Adrenal gland (tissue), 9 donors: ENCODE measurements at regions not wholly inside any gene's neighbourhood (a gene's known extent, or its start where the extent isn't known, plus 50 kb on each side); places are given as distances from the start of the nearest gene placed in this dataset.
"Not testable (repeated sequence)": the region's sequence is repeated elsewhere in the genome, so short reads cannot be mapped to it uniquely, and the experiment has no call there.

ENCODE experiments used
- DNase-seq, 7 donors: peaks; one replicate each; pipeline ENCODE4 v3.0.0-alpha.2; 2019 to 2020
- H3K27ac ChIP-seq, 5 donors: fragments of 200-600 bp; sonication (generic) in 4 of 5; 1 replicate in 3 of 5; 2 replicates in 2 of 5; pipeline versions ENCODE4 v1.5.1 to v1.8.0; 2016 to 2020; ENCODE audit warnings: mild to moderate bottlenecking in 1 of 5
- H3K27me3 ChIP-seq: fragments of 200-600 bp; 2 replicates; pipeline ENCODE4 v1.8.0; 2021
- H3K36me3 ChIP-seq, 2 donors: fragments of 200-600 bp; replicated peaks in 1 of 2; 1 replicate in 1 of 2; 2 replicates in 1 of 2; pipeline versions ENCODE4 v1.5.1 to v1.8.0; 2018 to 2022
- H3K4me1 ChIP-seq, 2 donors: fragments of 200-600 bp; replicated peaks in 1 of 2; 1 replicate in 1 of 2; 2 replicates in 1 of 2; pipeline versions ENCODE4 v1.5.1 to v1.8.0; 2018 to 2021
- H3K4me3 ChIP-seq, 4 donors: fragments of 200-600 bp; sonication (generic) in 3 of 4; one replicate each; pipeline ENCODE4 v1.5.1; 2016 to 2018
- H3K9me3 ChIP-seq, 3 donors: fragments of 200-600 bp; sonication (generic) in 1 of 3; replicated peaks in 1 of 3; 1 replicate in 2 of 3; 2 replicates in 1 of 3; pipeline versions ENCODE4 v1.5.1 to v1.8.0; 2016 to 2021
- WGBS, 4 donors: extraction: QIAGEN DNeasy Blood & Tissue Kit in 2 of 4; methylation state at CpG; one replicate each; pipeline versions ENCODE4 v1.1.5 to v1.1.7; 2013 to 2017; 5-methylcytosine and 5-hydroxymethylcytosine counted together
- intact Hi-C, 2 donors: fragments of 100-400 bp; cut with DNase I; formaldehyde crosslinking; loops; one replicate each; pipeline versions ENCODE4 v1.14.1 to v1.15.0; 2022 to 2023
- small RNA-seq, 2 donors: library from RNA; depleted of rRNA; stranded (forward); fragments of <200 nt; gene quantifications; one replicate each; pipeline ENCODE3, GENCODE V24; 2016
- donor health status: healthy with polysubstance abuse.
- donor health status: Bipolar disorder and iron deficiency.
- donor health status: DM: yes; HTN: yes; CAD: no.
- donor health status: DM: no; HTN: no; CAD: no.
- donor health status: DM: no; HTN: no; CAD: no.

DNA sequence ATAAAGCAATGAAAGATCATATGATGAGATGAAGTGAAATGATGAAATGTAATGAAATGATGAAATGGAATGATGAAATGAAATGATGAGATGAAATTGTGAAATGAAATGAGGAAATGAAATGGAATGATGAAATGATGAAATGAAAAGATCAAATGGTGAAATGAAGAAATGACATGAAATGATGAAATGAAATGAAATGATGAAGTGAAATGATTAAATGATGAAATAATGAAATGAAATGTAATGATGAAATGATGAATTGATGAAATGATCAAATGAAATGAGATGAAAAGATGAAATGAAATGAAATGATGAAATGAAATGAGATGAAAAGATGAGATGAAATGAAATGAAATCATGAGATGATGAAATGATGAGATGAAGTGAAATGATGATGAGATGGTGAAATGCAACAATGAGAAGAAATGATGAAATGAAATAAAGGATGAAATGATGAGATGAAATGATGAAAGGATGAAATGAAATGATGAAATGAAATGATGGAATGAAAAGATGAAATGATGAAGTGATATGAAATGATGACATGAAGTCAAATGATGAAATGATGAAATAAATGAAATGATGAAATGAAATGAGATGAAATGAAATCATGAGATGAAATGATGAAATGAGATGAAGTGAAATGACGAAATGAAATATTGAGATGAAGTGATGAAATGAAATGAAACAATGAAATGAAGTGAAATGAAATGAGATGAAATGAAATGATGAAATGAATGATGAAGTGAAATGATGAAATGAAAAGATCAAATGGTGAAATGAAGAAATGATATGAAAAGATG, 130.5 kb upstream of the TP53TG3C start:
- H3K36me3 ChIP-seq, H3K9me3 ChIP-seq, H3K4me3 ChIP-seq, H3K27ac ChIP-seq, DNase-seq, H3K27me3 ChIP-seq, intact Hi-C loops, H3K4me1 ChIP-seq: not testable (repeated sequence)
- 56 to 93% (median 75%) methylated on average over 1 of the region's 1 CpG for WGBS, 4 donors

- DNase-seq, intact Hi-C loops, H3K27ac ChIP-seq, H3K4me3 ChIP-seq, H3K27me3 ChIP-seq, H3K36me3 ChIP-seq, H3K9me3 ChIP-seq, H3K4me1 ChIP-seq: not testable (repeated sequence)
- 29 to 36% (median 33%) methylated on average over 2 of the region's 2 CpGs for WGBS, 4 donors
Observed at GRCh38 chr16:33064454-33065073, 129.5 kb upstream of the TP53TG3C start.

Small RNAs in the stretch of these regions (small RNA-seq; reads per million reads assigned to genes)
- 0 reads per million in 2 donors for gene AC145350.3
